H9 (cell line): ENCODE measurements at regions not wholly inside any gene's neighbourhood (a gene's known extent, or its start where the extent isn't known, plus 50 kb on each side); places are given as distances from the start of the nearest gene placed in this dataset.

Source experiments
- DNase-seq: peaks from one replicate; pipeline ENCODE4 v3.0.0-alpha.2; 2017
- H2AFZ ChIP-seq: one replicate; pipeline ENCODE4 v1.6.1; 2013; ENCODE audit warnings: mild to moderate bottlenecking, low read length, control low read depth, moderate library complexity
- H2AK5ac ChIP-seq: 2 replicates; pipeline ENCODE4 v1.6.1; 2013; ENCODE audit warnings: low read length, control low read depth, mixed read lengths; ENCODE audit not compliant: insufficient read length
- H2BK120ac ChIP-seq: one replicate; pipeline ENCODE4 v1.6.1; 2013; ENCODE audit warnings: low read depth, mild to moderate bottlenecking, low read length, control low read depth, inconsistent platforms; ENCODE audit not compliant: poor library complexity, severe bottlenecking
- H2BK12ac ChIP-seq: 2 replicates; pipeline ENCODE4 v1.6.1; 2013; ENCODE audit warnings: low read length, control low read depth, mixed read lengths, low read depth; ENCODE audit not compliant: insufficient read length
- H2BK15ac ChIP-seq: 2 replicates; pipeline ENCODE4 v1.6.1; 2013; ENCODE audit warnings: low read depth, low read length, control low read depth
- H2BK20ac ChIP-seq: one replicate; pipeline ENCODE4 v1.6.1; 2013; ENCODE audit warnings: low read depth, mild to moderate bottlenecking, low read length, control low read depth, inconsistent platforms; ENCODE audit not compliant: poor library complexity, severe bottlenecking
- H2BK5ac ChIP-seq: 2 replicates; pipeline ENCODE4 v1.6.1; 2013; ENCODE audit warnings: low read length, control low read depth, mixed read lengths; ENCODE audit not compliant: insufficient read length
- H3K14ac ChIP-seq: 2 replicates; pipeline ENCODE4 v1.6.1; 2013; ENCODE audit warnings: low read length, control low read depth; ENCODE audit not compliant: insufficient read depth
- H3K18ac ChIP-seq: 2 replicates; pipeline ENCODE4 v1.6.1; 2013; ENCODE audit warnings: low read depth, mild to moderate bottlenecking, mixed read lengths, low read length, control low read depth; ENCODE audit not compliant: insufficient read length
- H3K23ac ChIP-seq: 2 replicates; pipeline ENCODE4 v1.6.1; 2013; ENCODE audit warnings: low read length, control low read depth, mixed read lengths, low read depth; ENCODE audit not compliant: insufficient read length
- H3K23me2 ChIP-seq: 2 replicates; pipeline ENCODE4 v1.6.1; 2013; ENCODE audit warnings: low read depth, mild to moderate bottlenecking, mixed read lengths, low read length, control low read depth; ENCODE audit not compliant: insufficient read length, poor library complexity, severe bottlenecking
- H3K27ac ChIP-seq: 2 replicates; pipeline ENCODE4 v1.5.1; 2013; ENCODE audit warnings: low read length, control low read depth, mixed read lengths, low read depth; ENCODE audit not compliant: insufficient read length
- H3K27me3 ChIP-seq: 2 replicates; pipeline ENCODE4 v1.6.1; 2013; ENCODE audit warnings: low read length, control low read depth, inconsistent platforms; ENCODE audit not compliant: insufficient read depth
- H3K4ac ChIP-seq: 2 replicates; pipeline ENCODE4 v1.6.1; 2013; ENCODE audit warnings: low read depth, mild to moderate bottlenecking, control low read depth, inconsistent platforms, low read length, moderate library complexity
- H3K4me1 ChIP-seq: 2 replicates; pipeline ENCODE4 v1.6.1; 2013; ENCODE audit warnings: low read length, control low read depth, inconsistent platforms; ENCODE audit not compliant: insufficient read depth
- H3K4me2 ChIP-seq: 2 replicates; pipeline ENCODE4 v1.6.1; 2013; ENCODE audit warnings: low read length, control low read depth, mixed read lengths; ENCODE audit not compliant: insufficient read length, insufficient read depth
- H3K56ac ChIP-seq: 2 replicates; pipeline ENCODE4 v1.6.1; 2013; ENCODE audit warnings: low read depth, mild to moderate bottlenecking, mixed read lengths, low read length, control low read depth; ENCODE audit not compliant: insufficient read length
- H3K79me1 ChIP-seq: 2 replicates; pipeline ENCODE4 v1.6.1; 2013; ENCODE audit warnings: low read depth, mild to moderate bottlenecking, moderate library complexity, low read length, control low read depth, inconsistent platforms; ENCODE audit not compliant: insufficient read depth, poor library complexity, severe bottlenecking
- H3K79me2 ChIP-seq: 2 replicates; pipeline ENCODE4 v1.6.1; 2013; ENCODE audit warnings: low read length, control low read depth, inconsistent platforms; ENCODE audit not compliant: insufficient read depth
- H3K9ac ChIP-seq: 2 replicates; pipeline ENCODE4 v1.6.1; 2013; ENCODE audit warnings: low read length, control low read depth, mixed read lengths; ENCODE audit not compliant: insufficient read length; ENCODE audit errors: extremely low read depth
- H3K9me3 ChIP-seq: one replicate; pipeline ENCODE4 v1.6.1; 2013; ENCODE audit warnings: low read depth, low read length, inconsistent platforms; ENCODE audit not compliant: control insufficient read depth
- H3T11ph ChIP-seq: one replicate; pipeline ENCODE4 v1.6.1; 2013; ENCODE audit warnings: mild to moderate bottlenecking, low read length, control low read depth, inconsistent platforms
- H4K20me1 ChIP-seq: one replicate; pipeline ENCODE4 v1.6.1; 2013; ENCODE audit not compliant: control insufficient read depth, insufficient read length, insufficient read depth
- H4K5ac ChIP-seq: 2 replicates; pipeline ENCODE4 v1.6.1; 2013; ENCODE audit warnings: low read depth, mild to moderate bottlenecking, mixed read lengths, low read length, control low read depth; ENCODE audit not compliant: insufficient read length
- H4K8ac ChIP-seq: replicated peaks from 2 replicates; pipeline ENCODE4 v1.6.1; 2013; ENCODE audit warnings: low read length, control low read depth, mixed read lengths, low read depth; ENCODE audit not compliant: insufficient read length
- H4K91ac ChIP-seq: 2 replicates; pipeline ENCODE4 v1.6.1; 2013; ENCODE audit warnings: low read depth, mild to moderate bottlenecking, moderate library complexity, mixed read lengths, low read length, control low read depth; ENCODE audit not compliant: insufficient read length
- H3K27ac Mint-ChIP-seq, 3 experiments: 2 replicates in 2 of 3; 3 replicates in 1 of 3; pipeline ENCODE4 v1.8.0; 2020 to 2021; ENCODE audit warnings: mixed read lengths in 3 of 3, mild to moderate bottlenecking in 1 of 3, moderate library complexity in 1 of 3
- H3K27me3 Mint-ChIP-seq: 2 replicates; pipeline ENCODE4 v1.8.0; 2021; ENCODE audit warnings: low read depth, mild to moderate bottlenecking, moderate library complexity, mixed read lengths
- H3K36me3 Mint-ChIP-seq, 3 experiments: 2 replicates in 2 of 3; 3 replicates in 1 of 3; pipeline ENCODE4 v1.8.0; 2020 to 2021; ENCODE audit warnings: low read depth in 3 of 3, mixed read lengths in 3 of 3; ENCODE audit not compliant: insufficient read depth in 1 of 3
- H3K4me1 Mint-ChIP-seq, 2 experiments: 2 replicates each; pipeline ENCODE4 v1.8.0; 2020; ENCODE audit warnings: mixed read lengths in 2 of 2
- H3K4me3 Mint-ChIP-seq, 2 experiments: 2 replicates in 1 of 2; 3 replicates in 1 of 2; pipeline ENCODE4 v1.8.0; 2020 to 2021; ENCODE audit warnings: mild to moderate bottlenecking in 2 of 2, mixed read lengths in 2 of 2, moderate library complexity in 1 of 2
- H3K9me3 Mint-ChIP-seq, 2 experiments: 2 replicates in 1 of 2; 3 replicates in 1 of 2; pipeline ENCODE4 v1.8.0; 2020; ENCODE audit warnings: mild to moderate bottlenecking in 2 of 2, mixed read lengths in 2 of 2, moderate library complexity in 1 of 2
- WGBS: extraction: QIAGEN DNeasy Blood & Tissue Kit; methylation state at CpG from one replicate; pipeline ENCODE4 v1.1.7; 2013; ENCODE audit warnings: missing lambda C conversion rate, low lambda C conversion rate, mixed read lengths; ENCODE audit not compliant: insufficient read length; ENCODE audit errors: extremely low coverage; 5-methylcytosine and 5-hydroxymethylcytosine counted together
- TF ChIP-seq, protein P1 (sequence below): fragments of 200-600 bp; sonication (generic); conservative IDR thresholded peaks from 3 replicates; pipeline ENCODE4 v1.8.0; 2021; ENCODE audit warnings: antibody characterized with exemption, mild to moderate bottlenecking

DNA sequence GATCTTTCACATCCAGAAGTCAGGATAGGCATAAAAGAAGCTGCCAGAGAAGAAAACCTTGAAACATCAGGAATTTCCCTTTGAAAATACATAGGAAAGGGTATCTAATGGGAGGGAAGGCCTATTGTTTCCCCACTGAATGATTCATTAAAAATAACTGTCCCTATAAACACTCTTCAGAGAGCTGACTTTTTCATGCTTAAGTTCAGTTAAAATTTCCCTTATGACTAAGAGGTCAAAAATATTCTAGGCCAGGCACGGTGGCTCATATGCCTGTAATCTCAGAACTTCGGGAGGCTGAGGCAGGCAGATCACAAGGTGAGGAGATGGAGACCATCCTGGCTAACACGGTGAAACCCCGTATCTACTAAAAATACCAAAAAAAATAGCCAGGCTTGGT, 499.5 kb downstream of the ENC1 start:
- WGBS, result no CpG with 5 or more reads among the region's 4 CpGs
- no peak overlapping the region for H3K27ac Mint-ChIP-seq
- H2BK15ac ChIP-seq, result no peak overlapping the region

More for the DNA sequence above, 499.5 kb downstream of the ENC1 start:
- TF ChIP-seq, protein P1, sequence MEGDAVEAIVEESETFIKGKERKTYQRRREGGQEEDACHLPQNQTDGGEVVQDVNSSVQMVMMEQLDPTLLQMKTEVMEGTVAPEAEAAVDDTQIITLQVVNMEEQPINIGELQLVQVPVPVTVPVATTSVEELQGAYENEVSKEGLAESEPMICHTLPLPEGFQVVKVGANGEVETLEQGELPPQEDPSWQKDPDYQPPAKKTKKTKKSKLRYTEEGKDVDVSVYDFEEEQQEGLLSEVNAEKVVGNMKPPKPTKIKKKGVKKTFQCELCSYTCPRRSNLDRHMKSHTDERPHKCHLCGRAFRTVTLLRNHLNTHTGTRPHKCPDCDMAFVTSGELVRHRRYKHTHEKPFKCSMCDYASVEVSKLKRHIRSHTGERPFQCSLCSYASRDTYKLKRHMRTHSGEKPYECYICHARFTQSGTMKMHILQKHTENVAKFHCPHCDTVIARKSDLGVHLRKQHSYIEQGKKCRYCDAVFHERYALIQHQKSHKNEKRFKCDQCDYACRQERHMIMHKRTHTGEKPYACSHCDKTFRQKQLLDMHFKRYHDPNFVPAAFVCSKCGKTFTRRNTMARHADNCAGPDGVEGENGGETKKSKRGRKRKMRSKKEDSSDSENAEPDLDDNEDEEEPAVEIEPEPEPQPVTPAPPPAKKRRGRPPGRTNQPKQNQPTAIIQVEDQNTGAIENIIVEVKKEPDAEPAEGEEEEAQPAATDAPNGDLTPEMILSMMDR, result no peak
- Histone ChIP-seq H2AFZ (no peak overlapping the region), H3K23ac (no peak overlapping the region), H2AK5ac (no peak overlapping the region), H3K27ac (no peak overlapping the region), H3K9ac (no peak overlapping the region), H4K20me1 (no peaks in the 10 kb centered on the region), H3K79me1 (no peaks in the 10 kb centered on the region), H2BK20ac (no peak overlapping the region), H3T11ph (no peak overlapping the region), H3K4ac (no peak overlapping the region), H3K18ac (no peak overlapping the region), H4K5ac (no peak overlapping the region), H3K23me2 (no peaks in the 10 kb centered on the region), H3K56ac (no peak overlapping the region), H4K91ac (no peak overlapping the region), H3K4me1 (peaks cover 2% of the 10 kb centered on the region; the same call in 1 of the 2 replicates), H3K9me3 (no peaks in the 10 kb centered on the region), H3K4me2 (no peak overlapping the region), H4K8ac (no peak overlapping the region), H3K27me3 (no peaks in the 10 kb centered on the region), H3K79me2 (no peaks in the 10 kb centered on the region), H3K14ac (no peak overlapping the region), H2BK120ac (no peak overlapping the region), H2BK12ac (no peak overlapping the region), H2BK5ac (no peak overlapping the region)
- Mint-ChIP-seq H3K36me3 (no peaks in the 10 kb centered on the region; a peak in 1 of 7 replicates), H3K9me3 (no peaks in the 10 kb centered on the region), H3K4me1 (peaks cover 6 to 8% of the 10 kb centered on the region in 2 experiments), H3K4me3 (no peak overlapping the region), H3K27me3 (no peaks in the 10 kb centered on the region; the same call in 1 of the 2 replicates)
- no peak for DNase-seq
